Esophagus mucosa (tissue), 1 donor: ENCODE measurements at regions not wholly inside any gene's neighbourhood (a gene's known extent, or its start where the extent isn't known, plus 50 kb on each side); places are given as distances from the start of the nearest gene placed in this dataset.
"Not testable (repeated sequence)": the region's sequence is repeated elsewhere in the genome, so short reads cannot be mapped to it uniquely, and the experiment has no call there.

Experiments used
- ATAC-seq: fragments of 200-7000 bp; cut with Tn5 transposase; one replicate; pipeline ENCODE4 v1.9.1; 2020
- donor health status: DM: yes; HTN: yes; CAD: no.

DNA sequence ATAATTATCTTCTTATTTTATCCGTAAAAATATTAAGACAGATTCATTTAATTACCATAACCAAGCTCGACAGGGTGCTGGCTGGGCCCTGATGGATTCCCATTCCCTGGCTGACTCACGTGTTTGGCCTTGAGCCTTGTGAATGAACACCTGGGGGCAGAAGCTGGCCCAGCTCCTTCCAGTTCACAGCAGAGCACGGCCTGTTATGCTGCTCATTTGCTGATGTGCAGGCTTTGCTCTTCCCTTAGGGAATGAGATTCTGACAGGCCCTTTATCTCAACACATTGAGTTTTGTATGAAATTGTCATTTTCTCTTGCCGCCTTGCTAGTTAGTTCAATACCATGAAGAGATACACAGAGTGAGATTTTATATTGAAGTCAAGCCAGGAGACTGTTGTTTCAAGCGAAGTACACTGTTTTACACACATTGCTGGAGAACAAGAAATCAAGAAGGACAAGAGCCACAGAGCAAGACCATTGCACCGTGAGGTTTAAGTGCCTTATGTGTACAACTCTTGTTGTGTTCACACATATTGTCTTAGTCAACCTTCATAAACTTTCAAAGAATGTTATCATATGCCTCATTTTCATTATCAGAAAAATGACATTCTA, 1583.3 kb downstream of the STIM2 start:
- ATAC-seq: no peak

DNA sequence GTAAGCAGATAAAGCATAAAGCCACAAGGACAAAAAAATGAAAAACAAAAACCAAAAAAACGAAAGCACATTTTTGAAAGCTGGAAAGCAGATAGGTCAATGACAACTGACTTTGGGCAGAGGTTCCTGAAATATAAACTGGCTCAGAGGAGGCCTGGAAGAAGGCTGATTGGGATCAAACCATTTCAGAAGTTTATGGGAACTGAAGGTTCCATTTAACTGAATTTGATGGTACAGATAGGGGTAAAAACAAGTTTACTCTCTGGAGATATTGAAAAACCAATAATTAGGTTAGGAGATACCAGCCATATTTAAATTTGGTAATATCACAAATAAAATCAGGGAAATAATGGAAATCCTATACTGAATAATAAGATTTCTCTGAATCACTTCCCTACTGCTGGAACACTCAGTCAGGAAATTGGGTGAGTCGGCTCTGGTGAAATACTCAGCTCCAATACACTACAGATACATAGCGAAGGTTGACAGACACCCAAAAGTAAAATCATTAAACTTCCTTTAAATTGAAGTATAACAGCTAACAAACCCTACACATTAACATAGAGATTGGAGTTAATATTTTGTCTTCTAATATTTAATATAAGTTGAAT, 1584.3 kb downstream of the STIM2 start:
- ATAC-seq: no peak

DNA sequence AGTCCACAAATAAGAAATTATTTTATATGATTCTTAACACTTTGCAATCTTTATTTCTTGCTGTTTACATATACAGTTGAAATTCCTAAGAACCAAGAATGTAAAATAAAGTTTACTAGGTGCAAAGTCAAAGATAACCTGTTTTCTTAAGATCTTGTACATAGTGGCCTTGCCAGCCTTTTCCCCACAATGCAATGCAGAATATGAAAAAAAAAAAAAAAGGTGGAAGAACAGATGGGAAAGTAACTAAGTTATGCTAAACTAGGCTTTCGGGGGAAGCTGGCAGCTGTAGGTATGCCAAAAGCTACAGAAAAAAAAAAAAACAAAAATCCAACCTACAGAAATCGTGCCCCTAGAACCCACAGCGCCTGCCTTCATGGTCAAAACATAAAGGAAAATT, 1588.4 kb downstream of the STIM2 start:
- no peak for ATAC-seq

DNA sequence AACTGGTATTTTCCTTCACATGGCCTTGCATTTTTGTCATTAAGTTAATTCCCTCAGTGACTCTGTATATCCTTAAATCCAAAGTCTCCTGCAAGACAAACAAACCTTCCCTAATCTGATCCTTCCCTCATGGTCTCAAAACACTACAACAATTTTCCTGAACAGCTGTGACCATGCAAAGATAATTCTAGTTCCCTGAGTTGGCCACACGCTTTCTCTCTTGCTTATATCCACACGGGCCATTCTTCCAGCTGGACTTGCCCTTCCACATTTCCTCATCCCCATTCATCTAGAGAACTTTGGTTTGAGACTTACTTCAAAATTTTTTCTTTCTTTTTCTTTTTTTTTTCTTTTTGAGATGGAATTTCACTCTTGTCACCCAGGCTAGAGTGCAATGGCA, 1590.7 kb downstream of the STIM2 start:
- ATAC-seq: no peak

DNA sequence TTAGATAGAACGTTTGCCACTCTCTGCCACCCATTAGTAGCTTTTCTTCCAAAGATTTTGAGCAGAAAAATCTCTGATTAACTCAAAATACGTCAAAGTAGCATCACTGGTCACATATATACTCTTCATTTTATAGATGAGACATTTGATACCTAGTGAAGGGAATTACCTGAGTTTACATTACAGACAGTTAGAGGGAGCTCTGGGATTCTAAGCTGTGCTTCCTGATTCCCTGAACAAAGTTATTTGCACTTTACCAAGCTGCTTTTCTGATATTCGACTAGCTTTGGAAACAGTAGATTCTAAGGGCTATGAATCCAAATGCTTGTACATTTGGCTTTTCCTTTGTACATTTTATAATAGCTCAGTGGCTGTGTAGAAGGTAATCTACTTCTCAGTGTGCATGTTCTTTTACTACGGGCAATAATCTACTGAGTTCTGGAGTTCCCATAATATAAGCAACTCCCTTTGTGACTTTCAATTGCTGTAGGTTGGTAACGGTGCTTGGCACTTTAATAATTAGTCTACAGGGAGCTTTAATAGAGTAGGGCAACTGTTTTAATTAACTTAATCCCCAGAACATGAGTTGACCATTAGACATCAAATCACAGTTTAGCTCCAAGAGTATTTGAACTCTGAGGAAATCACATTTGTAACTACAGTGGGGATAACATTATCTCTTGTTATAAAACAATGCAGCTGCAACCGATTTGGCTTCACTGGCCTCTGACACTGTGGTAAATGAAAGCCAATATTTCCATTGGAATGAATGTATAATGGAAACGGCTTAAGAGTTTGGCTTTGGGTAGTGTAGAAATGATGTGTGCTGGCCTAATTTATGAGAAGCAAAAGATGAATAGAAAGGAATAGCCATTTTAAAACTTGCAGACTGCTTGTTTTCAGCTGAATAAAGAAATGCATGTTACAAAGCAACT, 1602.4 kb downstream of the STIM2 start:
- ATAC-seq: no peak

DNA sequence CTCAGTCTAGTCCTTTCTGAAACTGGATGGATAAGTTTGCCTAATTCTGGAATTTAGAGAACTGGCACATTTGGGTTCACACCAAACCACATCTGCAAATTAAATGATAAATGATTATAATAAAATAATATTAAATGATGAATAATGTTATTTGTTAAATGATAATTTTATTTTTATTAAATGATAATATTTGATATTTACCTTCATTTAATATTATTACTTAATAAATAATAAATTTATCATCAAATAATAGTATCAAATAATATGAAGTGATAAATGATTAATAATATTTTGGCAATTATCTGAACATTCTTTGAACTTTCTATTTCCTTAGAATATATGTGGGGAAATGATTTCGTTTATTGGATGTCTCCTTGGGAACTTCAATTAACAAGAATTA, 1604.2 kb downstream of the STIM2 start:
- ATAC-seq: no peak

DNA sequence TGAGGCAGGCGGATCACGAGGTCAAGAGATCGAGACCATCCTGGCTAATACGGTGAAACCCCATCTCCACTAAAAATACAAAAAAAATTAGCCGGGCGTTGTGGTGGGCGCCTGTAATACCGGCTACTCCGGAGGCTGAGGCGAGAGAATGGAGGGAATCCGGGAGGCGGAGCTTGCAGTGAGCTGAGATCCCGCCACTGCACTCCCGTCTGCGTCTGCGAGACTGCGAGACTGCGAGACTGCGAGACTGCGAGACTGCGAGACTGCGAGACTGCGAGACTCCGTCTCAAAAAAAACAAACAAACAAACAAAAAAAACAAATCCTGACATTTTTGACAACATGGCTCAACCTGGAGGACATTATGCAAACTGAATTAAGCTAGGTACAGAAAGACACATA, 1606.2 kb downstream of the STIM2 start:
- ATAC-seq: not testable (repeated sequence)

DNA sequence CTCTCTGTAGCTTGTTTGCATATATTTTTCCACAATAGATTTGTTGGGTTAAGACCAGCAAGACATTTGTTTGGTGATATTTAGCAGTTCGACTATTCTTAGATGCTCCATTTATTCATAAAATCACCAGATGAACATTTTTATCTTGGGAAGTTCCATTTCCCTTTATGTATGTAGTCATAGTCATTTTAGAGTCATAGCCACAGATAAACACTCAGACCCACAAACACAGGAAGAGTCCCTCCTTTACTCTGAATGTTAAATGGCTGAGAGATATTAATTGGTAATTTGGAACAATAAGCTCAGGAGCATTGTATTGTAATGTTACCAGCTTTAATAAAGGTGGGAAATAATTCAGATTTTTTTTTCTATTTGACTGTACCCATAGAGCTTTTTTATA, 1608.7 kb downstream of the STIM2 start:
- ATAC-seq: no peak

DNA sequence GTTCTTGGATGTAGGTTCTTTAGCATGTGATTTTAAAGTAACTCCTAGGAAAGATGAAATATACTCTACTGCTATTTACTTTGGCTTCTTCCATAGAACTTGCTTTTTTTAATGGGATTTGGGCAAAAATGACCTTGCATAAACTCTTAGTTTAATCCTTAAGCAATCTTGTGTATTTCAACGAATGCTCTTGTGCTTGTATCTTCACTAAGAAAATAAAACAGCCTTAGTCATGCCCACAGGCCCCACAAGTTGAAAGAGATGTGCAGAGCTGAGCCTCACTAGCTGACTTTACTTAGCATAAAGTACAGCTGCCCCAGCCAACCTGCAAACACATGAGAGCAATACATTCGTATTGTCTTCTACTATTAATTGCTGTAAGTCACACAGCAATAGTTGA, 1609.2 kb downstream of the STIM2 start:
- no peak for ATAC-seq

DNA sequence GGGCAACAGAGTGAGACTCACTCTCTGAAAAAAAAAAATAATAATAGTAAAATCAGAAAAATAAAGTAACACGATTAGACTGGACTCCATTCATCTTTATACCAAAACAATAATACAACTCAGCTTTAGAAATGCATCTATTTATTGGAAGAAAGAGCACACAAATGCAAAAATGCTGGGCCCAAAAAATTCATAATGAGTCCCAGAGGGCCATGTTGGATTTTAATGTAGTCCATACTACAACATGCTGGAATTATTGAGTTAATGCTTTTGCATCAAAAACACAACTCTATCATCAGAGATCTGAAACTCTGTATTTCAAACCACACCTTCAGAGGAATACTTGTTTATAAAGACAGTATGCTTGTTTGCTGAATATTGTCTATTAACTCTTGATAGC, 1614.7 kb downstream of the STIM2 start:
- no peak for ATAC-seq

DNA sequence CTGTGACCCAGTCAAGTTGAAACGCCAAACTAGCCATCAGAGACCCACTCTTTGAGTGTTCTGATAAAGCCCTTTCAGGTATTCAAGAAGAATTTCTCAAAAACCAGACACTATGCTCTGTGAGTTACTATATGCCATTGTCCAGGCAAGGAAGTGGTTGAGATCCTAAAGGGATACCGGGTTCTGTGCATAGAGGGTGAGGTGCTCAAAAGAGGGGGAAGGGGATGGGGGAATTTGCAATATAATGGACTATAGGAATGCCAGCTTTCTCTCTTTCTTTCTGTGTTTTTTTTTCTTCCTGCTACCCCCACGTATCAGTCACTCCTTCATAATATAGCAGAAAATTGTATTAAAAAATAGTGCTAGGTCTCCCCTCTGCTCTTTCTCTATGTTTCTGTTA, 1619.0 kb downstream of the STIM2 start:
- ATAC-seq: no peak

DNA sequence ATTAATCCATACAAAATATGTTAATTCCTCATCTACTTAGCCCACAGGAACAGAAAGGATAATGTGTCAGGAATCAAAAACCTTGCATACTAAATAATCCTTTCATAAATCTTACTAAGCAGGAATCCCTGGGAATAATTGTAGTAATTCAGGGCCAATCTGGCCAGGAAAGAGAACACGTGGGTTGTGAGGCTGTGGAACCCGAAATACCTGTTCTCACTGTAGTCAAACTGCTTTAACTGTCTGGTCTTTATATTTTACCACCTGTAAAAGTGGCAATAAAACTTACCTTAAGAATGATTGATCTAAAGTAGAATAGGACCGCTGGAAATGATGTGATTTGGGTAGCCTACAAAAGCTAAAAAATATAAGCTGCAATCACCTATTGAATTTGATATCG, 1620.9 kb downstream of the STIM2 start:
- ATAC-seq: no peak

DNA sequence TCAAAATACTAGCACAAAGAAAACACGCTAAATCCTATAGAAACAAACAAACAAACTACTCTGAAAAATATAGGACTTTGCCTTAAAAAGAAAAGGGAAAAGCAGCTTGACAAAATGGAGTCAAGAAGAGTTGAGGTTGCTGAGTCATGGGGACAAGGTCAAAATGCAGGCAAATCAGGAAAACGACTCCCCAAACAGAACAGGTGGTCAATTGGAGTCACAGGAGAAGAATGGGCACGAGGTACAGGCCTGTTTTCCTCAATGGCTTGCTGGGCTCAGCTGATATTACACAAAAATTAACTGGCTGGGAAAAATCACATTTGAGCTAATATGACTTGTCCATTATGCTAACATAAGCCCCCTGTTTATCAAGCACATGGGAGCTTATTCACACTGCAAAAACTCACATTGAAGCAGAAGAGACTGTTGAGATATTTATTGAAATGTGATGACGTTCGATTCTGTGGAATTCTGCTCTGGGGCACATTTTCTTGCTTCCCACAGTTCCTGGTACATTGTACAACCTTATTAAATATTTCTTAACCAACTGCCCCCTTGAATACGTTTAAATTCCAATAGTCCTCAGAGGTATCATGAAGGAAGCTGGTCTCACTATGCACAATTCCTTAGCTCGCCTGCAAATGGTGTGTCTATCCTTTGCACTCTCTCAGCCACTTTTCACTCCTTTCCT, 1622.1 kb downstream of the STIM2 start:
- ATAC-seq: no peak

DNA sequence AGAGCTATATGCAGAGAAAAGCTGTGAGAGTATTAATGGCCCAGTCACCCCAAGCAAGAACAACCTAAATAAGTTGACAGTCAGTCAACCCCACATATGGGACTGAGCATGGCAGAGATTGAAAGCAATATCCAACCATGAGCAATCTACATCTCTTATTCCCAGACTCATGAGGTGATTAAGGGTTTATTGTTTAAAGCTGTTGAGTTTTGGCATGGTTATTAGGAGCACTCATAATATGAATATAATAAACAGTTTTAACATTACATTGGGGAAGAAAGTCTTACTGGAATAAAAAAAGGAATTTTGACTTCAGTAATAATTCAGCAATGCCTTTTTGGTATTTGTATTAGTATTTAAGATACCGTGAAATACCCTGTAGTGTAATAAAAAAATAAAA, 1627.4 kb downstream of the STIM2 start:
- ATAC-seq: no peak

DNA sequence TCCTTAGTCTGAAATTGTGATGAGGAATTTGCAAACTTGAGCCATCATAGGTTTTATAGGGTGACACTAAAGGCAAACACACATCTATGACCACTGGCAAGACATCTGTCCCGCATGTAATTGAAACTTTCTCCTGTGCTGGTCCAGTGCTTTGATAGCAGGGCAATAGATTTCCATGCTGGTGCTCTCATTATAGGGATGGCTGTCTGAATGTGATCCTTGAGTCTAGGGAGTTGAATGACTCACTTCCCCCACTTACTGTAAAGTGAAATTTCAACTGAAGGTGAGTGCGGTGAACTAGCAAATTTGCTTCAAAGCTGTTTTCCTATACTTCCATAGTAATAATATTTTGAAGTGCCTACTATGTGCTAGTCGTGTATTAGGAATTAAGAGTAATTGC, 1630.0 kb downstream of the STIM2 start:
- ATAC-seq: no peak

DNA sequence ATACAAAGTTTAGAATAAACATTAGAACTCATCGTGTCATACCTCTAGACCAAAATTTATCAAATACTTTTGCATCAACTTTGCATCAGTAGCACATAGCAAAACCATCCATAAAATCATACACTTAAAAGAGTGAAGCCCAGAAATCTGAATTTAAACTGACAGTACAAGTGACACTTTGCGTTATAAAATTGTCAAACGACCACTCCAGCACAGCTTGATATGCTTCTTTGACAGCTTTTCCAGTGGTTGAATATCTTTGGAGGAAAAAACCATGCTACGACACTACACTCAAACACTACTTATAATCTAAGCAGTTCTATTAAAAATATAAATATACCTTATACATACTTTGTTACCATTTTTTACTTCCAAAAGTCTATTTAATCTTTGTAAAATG, 1644.4 kb downstream of the STIM2 start:
- ATAC-seq: no peak

DNA sequence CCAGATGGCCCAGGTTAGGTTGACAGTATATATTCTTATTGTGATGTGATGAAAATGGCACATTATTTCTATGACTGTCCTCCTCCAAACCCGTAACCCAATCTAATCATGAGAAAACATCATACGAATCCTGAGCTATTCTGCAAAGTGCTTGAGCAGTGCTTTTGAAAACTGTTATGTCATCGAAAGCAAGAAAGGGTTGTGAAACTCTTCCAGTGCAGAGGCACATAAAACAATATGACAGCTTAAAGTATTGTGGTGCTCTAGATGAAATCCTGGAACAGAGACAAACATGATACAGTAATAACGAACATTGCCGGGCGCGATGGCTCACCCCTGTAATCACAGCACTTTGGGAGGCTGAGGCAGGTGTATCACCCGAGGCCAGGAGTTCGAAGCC, 1648.0 kb downstream of the STIM2 start:
- ATAC-seq: no peak

DNA sequence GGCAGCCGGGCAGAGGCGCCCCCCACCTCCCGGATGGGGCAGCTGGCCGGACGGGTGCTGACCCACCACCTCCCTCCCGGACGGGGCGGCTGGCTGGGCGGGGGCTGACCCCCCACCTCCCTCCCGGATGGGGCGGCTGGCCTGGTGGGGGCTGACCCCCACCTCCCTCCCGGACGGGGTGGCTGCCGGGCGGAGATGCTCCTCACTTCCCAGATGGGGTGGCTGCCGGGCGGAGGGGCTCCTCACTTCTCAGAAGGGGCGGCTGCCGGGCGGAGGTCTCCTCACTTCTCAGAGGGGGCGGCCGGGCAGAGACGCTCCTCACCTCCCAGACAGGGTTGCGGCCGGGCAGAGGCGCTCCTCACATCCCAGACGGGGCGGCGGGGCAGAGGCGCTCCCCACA, 1654.1 kb downstream of the STIM2 start:
- ATAC-seq: not testable (repeated sequence)

DNA sequence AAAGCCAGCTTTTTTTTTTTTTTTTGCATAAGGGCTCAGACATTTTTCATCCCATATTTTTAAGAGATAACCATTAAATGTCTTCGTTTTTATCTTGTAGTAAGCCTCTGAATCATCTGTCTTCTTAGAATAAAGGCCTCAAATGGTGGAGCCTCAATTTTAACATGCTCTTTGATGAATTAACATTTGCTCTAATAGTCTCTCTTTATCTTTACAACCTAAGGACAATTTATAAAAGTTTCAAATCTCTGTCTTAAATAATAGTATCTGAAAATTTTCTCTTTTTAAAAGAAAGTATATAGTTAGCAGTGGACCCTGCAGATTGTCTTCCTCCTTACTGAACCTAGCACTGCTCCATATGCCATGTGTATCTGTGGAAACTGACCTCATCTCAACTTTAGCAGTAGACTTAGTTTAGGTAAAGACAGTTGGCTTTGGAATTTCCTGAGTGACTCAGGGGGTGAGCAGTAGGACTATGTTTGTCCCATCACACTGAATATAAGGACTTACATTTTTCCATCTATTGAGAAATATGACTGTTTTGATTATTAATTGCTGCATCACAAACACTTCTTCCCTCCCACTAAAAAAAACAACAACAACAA, 1658.0 kb downstream of the STIM2 start:
- no peak for ATAC-seq

DNA sequence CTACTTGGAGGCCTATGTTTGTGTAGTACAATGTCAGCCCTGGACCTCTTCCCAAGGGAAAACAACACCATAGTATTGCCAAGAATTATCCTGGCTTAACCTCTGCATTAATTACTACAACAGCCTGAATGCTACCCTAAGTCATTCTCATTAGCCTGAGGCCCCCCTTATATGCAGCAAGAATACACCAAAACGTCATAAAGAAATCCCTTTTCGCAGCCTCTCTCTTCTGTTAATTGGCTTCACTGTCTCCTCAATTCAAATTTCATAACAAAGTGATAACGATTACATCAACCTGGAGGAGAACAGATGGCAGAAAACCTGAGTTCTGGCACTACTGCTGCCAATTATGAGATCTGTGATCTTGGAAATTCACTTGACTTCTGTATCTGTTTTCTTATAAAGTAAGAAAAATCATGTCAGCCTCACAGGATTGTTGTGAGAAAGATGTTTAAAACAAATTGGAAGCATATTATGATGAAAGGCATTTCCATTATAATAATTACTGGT, 1663.1 kb downstream of the STIM2 start:
- ATAC-seq: no peak

DNA sequence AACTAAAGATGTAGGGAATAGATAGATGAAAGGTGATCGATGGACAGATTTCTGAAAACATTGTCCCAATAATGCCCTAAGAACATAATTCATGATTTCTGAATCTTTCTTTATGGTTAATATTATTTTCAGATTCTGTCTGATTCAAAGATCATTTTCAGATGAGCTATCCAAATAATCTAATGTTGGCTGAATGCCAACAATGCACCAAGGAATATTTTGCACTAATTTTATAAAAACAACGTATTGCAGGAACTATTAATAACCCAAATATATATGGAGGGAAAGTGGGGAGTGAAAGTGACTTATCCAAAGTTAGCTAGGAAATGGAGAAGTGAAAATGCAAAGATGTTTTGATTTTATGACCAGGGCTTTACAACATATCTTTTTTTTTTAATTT, 1675.5 kb downstream of the STIM2 start:
- no peak for ATAC-seq

DNA sequence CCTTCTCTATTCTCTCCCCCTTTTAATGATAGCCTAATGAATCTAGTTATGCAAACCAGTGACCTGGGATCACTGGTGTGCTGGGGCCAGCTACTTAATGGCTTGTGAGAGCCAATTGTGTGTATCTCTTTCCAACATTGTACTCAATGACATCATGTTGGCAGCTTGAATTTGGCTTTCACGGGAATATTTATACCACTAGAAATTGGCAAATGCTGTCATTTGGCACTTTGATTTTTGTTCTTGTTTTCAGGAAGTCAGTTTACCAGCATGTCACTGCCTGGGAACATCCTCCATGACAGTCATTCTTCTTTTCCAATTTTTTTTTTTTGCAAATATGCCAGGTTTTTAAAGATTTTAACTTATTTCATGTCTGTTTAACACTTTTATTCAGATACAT, 1685.3 kb downstream of the STIM2 start:
- no peak for ATAC-seq

DNA sequence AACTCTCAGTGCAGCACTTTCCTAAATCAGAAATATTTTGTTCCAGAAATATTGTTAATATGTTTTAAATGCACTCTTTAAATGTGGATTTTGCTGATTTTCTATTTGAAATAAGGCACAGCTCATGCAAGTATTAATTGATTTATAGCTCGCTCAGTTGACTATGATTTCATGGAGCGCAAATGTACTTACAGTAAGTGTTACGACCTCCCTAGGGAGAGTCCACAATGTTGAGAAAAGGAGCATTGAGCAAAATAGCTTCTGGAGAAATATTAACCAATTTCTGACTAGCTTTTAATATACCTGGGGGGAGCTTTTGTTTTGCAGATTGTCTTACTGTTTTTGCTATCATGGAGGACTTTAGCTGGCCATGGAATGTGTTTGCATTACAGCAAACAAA, 1687.5 kb downstream of the STIM2 start:
- no peak for ATAC-seq
